HG03025 (cell line): ENCODE measurements at regions not wholly inside any gene's neighbourhood (a gene's known extent, or its start where the extent isn't known, plus 50 kb on each side); places are given as distances from the start of the nearest gene placed in this dataset.
"Not testable (repeated sequence)": the region's sequence is repeated elsewhere in the genome, so short reads cannot be mapped to it uniquely, and the experiment has no call there.

Experiments
- ATAC-seq: cut with Tn5 transposase; IDR thresholded peaks from one replicate; pipeline ENCODE4 v1.9.1; 2021; ENCODE audit warnings: mild to moderate bottlenecking, moderate library complexity; ENCODE audit not compliant: unreplicated experiment, low FRiP score

GRCh38 chr7:19964246-19964645, 190.8 kb upstream of the TMEM196 start:
- no peak for ATAC-seq

- ATAC-seq = no peak
Observed at GRCh38 chr7:19963695-19964094, 190.3 kb upstream of the TMEM196 start.

- ATAC-seq = no peak
Observed at GRCh38 chr7:19958309-19958896, 185.0 kb upstream of the TMEM196 start.

- ATAC-seq = no peak
Observed at GRCh38 chr7:19957664-19958063, 184.2 kb upstream of the TMEM196 start.

- ATAC-seq = not testable (repeated sequence)
Observed at GRCh38 chr7:19954166-19954565, 180.7 kb upstream of the TMEM196 start.

- not testable (repeated sequence) for ATAC-seq
Observed at GRCh38 chr7:19953411-19953810, 180.0 kb upstream of the TMEM196 start.

GRCh38 chr7:19948160-19948559, 174.7 kb upstream of the TMEM196 start:
- ATAC-seq = no peak

- ATAC-seq = no peak
Observed at GRCh38 chr7:19944363-19945120, 171.1 kb upstream of the TMEM196 start.

- no peak for ATAC-seq
Observed at GRCh38 chr7:19939746-19940145, 166.3 kb upstream of the TMEM196 start.

- no peak for ATAC-seq
Observed at GRCh38 chr7:19932549-19933249, 159.3 kb upstream of the TMEM196 start.

GRCh38 chr7:19930851-19931250, 157.4 kb upstream of the TMEM196 start:
- no peak for ATAC-seq

- no peak for ATAC-seq
Observed at GRCh38 chr7:19930051-19930450, 156.6 kb upstream of the TMEM196 start.

- peak; percentile 93 for ATAC-seq
Observed at GRCh38 chr7:19928247-19928646, 154.8 kb upstream of the TMEM196 start.

- ATAC-seq = no peak
Observed at GRCh38 chr7:19920705-19921104, 147.3 kb upstream of the TMEM196 start.

- ATAC-seq = no peak
Observed at GRCh38 chr7:19920166-19920565, 146.7 kb upstream of the TMEM196 start.

GRCh38 chr7:19919261-19920095, 146.1 kb upstream of the TMEM196 start:
- no peak for ATAC-seq

- ATAC-seq = no peak
Observed at GRCh38 chr7:19916046-19916445, 142.6 kb upstream of the TMEM196 start.

GRCh38 chr7:19915596-19915995, 142.2 kb upstream of the TMEM196 start:
- no peak for ATAC-seq

GRCh38 chr7:19914866-19915265, 141.4 kb upstream of the TMEM196 start:
- no peak for ATAC-seq

GRCh38 chr7:19900118-19900517, 126.7 kb upstream of the TMEM196 start:
- ATAC-seq = no peak

- ATAC-seq = no peak
Observed at GRCh38 chr7:19899529-19899928, 126.1 kb upstream of the TMEM196 start.
